K562 (cell line): ENCODE measurements at regions not wholly inside any gene's neighbourhood (a gene's known extent, or its start where the extent isn't known, plus 50 kb on each side); places are given as distances from the start of the nearest gene placed in this dataset.

ENCODE experiments used
- CTBP1 ChIP-seq: fragments of 450-650 bp; IDR thresholded peaks from 2 replicates; pipeline ENCODE4 v1.6.1; 2016; ENCODE audit warnings: borderline replicate concordance
- EGR1 ChIP-seq: fragments of 450-650 bp; conservative IDR thresholded peaks from 2 replicates; pipeline ENCODE4 v1.6.1; 2017; ENCODE audit warnings: mild to moderate bottlenecking
- ERF ChIP-seq: fragments of 450-650 bp; formaldehyde crosslinking; IDR thresholded peaks from 2 replicates; pipeline ENCODE4 v1.4.0; 2020; ENCODE audit warnings: mild to moderate bottlenecking, mixed read lengths
- HDGF ChIP-seq: fragments of 450-650 bp; IDR thresholded peaks from 2 replicates; pipeline ENCODE4 v1.6.1; 2016
- HMG20A ChIP-seq: fragments of 450-650 bp; formaldehyde crosslinking; conservative IDR thresholded peaks from 2 replicates; pipeline ENCODE4 v1.4.0; 2020; ENCODE audit warnings: mild to moderate bottlenecking, mixed read lengths
- JUND ChIP-seq, 2 experiments: IDR thresholded peaks; 2 replicates in 1 of 2; 3 replicates in 1 of 2; pipeline ENCODE4 v1.6.1; 2011; ENCODE audit warnings: borderline replicate concordance in 2 of 2, low read depth in 2 of 2, low read length in 2 of 2, improper control_type of control experiment in 1 of 2, missing biosample characterization in 1 of 2, missing genetic modification characterization in 1 of 2, missing genetic modification reagents in 1 of 2
- KAT7 ChIP-seq: sonication (generic); formaldehyde crosslinking; IDR thresholded peaks from 2 replicates; pipeline ENCODE4 v1.8.0; 2022; ENCODE audit warnings: missing genetic modification reagents, mild to moderate bottlenecking, borderline replicate concordance
- KLF6 ChIP-seq: fragments of 250-450 bp; sonication (Bioruptor Pico); IDR thresholded peaks from 2 replicates; pipeline ENCODE4 v1.4.0; 2020; ENCODE audit warnings: mild to moderate bottlenecking, moderate library complexity, borderline replicate concordance
- PKNOX1 ChIP-seq: fragments of 450-650 bp; IDR thresholded peaks from 2 replicates; pipeline ENCODE4 v1.6.1; 2016
- PYGO2 ChIP-seq: fragments of 450-650 bp; IDR thresholded peaks from 2 replicates; pipeline ENCODE4 v1.6.1; 2016; ENCODE audit warnings: mild to moderate bottlenecking, missing genetic modification characterization, moderate library complexity, missing compliant biosample characterization
- ZNF133 ChIP-seq: fragments of 250-450 bp; sonication (Bioruptor Pico); IDR thresholded peaks from 2 replicates; pipeline ENCODE4 v1.4.0; 2020; ENCODE audit warnings: mild to moderate bottlenecking

- TF ChIP-seq PKNOX1 (no peak), HDGF (no peak), HMG20A (CRISPR knock-in tag) (no peak), JUND (IDR thresholded peaks at IDR 0.05; ENCODE audit: borderline replicate concordance, low read depth, low read length) (no peak), JUND (tag; IDR thresholded peaks at IDR 0.05; ENCODE audit: borderline replicate concordance, low read depth, low read length) (no peak), CTBP1 (no peak), KLF6 (CRISPR knock-in tag) (no peak), KAT7 (CRISPR knock-in tag) (no peak), PYGO2 (tag) (no peak), EGR1 (no peak), ZNF133 (no peak), ERF (no peak)
Measured at GRCh38 chr10:47241946-47242867, 57.8 kb upstream of the GDF10 start (continued).
